SK-N-SH treated with all-trans-retinoic acid at 6 μM for 48 hours (cell line): ENCODE measurements at regions not wholly inside any gene's neighbourhood (a gene's known extent, or its start where the extent isn't known, plus 50 kb on each side); places are given as distances from the start of the nearest gene placed in this dataset.

ENCODE experiments used
- ATAC-seq: fragments of 200-7000 bp; cut with Tn5 transposase; 3 replicates; pipeline ENCODE4 v1.9.1; 2020; ENCODE audit warnings: mild to moderate bottlenecking, moderate library complexity
- ARNTL ChIP-seq: fragments of 450-650 bp; formaldehyde crosslinking; IDR thresholded peaks from 2 replicates; pipeline ENCODE4 v1.5.0; 2020; ENCODE audit warnings: low read depth, mild to moderate bottlenecking, moderate library complexity, borderline replicate concordance
- BACH2 ChIP-seq: fragments of 250-450 bp; sonication (Bioruptor Pico); IDR thresholded peaks from 2 replicates; pipeline ENCODE4 v1.9.0; 2021; ENCODE audit warnings: mild to moderate bottlenecking, borderline replicate concordance
- CREB5 ChIP-seq: fragments of 250-450 bp; sonication (Bioruptor Pico); IDR thresholded peaks from 2 replicates; pipeline ENCODE4 v1.5.1; 2020; ENCODE audit warnings: low read depth, mild to moderate bottlenecking, moderate library complexity
- CSDC2 ChIP-seq: fragments of 250-450 bp; sonication (Bioruptor Pico); IDR thresholded peaks from 2 replicates; pipeline ENCODE4 v1.5.0; 2020; ENCODE audit warnings: mild to moderate bottlenecking, moderate library complexity
- CSRNP3 ChIP-seq: fragments of 250-450 bp; sonication (Bioruptor Pico); IDR thresholded peaks from 2 replicates; pipeline ENCODE4 v1.5.1; 2021; ENCODE audit warnings: mild to moderate bottlenecking, moderate library complexity
- ESRRG ChIP-seq: fragments of 250-450 bp; sonication (Bioruptor Pico); IDR thresholded peaks from 2 replicates; pipeline ENCODE4 v1.6.1; 2021; ENCODE audit warnings: mild to moderate bottlenecking
- ISL1 ChIP-seq: fragments of 250-450 bp; sonication (Bioruptor Pico); IDR thresholded peaks from 2 replicates; pipeline ENCODE4 v2.1.2; 2022; ENCODE audit warnings: mild to moderate bottlenecking, moderate library complexity
- OSR1 ChIP-seq: fragments of 250-450 bp; sonication (Bioruptor Pico); IDR thresholded peaks from 2 replicates; pipeline ENCODE4 v1.8.0; 2022; ENCODE audit warnings: moderate library complexity, mild to moderate bottlenecking, inconsistent platforms
- PATZ1 ChIP-seq: fragments of 250-450 bp; sonication (Bioruptor Pico); IDR thresholded peaks from 2 replicates; pipeline ENCODE4 v1.8.0; 2020; ENCODE audit warnings: mild to moderate bottlenecking, moderate library complexity, borderline replicate concordance
- POU6F1 ChIP-seq: fragments of 250-450 bp; sonication (Bioruptor Pico); IDR thresholded peaks from 2 replicates; pipeline ENCODE4 v1.8.0; 2021; ENCODE audit warnings: low read depth, mild to moderate bottlenecking, moderate library complexity, borderline replicate concordance
- PPARA ChIP-seq: fragments of 250-450 bp; sonication (Bioruptor Pico); IDR thresholded peaks from 2 replicates; pipeline ENCODE4 v1.5.0; 2020; ENCODE audit warnings: mild to moderate bottlenecking, borderline replicate concordance
- RARB ChIP-seq: fragments of 250-450 bp; sonication (Bioruptor Pico); IDR thresholded peaks from 2 replicates; pipeline ENCODE4 v1.8.0; 2021; ENCODE audit warnings: mild to moderate bottlenecking, moderate library complexity
- SNAI2 ChIP-seq: fragments of 250-450 bp; sonication (Bioruptor Pico); IDR thresholded peaks from 2 replicates; pipeline ENCODE4 v1.5.0; 2020; ENCODE audit warnings: mild to moderate bottlenecking, moderate library complexity
- TCF4 ChIP-seq: fragments of 250-450 bp; sonication (Bioruptor Pico); IDR thresholded peaks from 2 replicates; pipeline ENCODE4 v1.8.0; 2021; ENCODE audit warnings: mild to moderate bottlenecking, moderate library complexity, borderline replicate concordance
- TOX ChIP-seq: fragments of 250-450 bp; sonication (Bioruptor Pico); IDR thresholded peaks from 2 replicates; pipeline ENCODE4 v1.8.0; 2021; ENCODE audit warnings: mild to moderate bottlenecking, moderate library complexity, borderline replicate concordance
- TSHZ2 ChIP-seq: fragments of 250-450 bp; sonication (Bioruptor Pico); IDR thresholded peaks from 2 replicates; pipeline ENCODE4 v1.5.0; 2020; ENCODE audit warnings: mild to moderate bottlenecking, moderate library complexity
- ZC3H10 ChIP-seq: fragments of 250-450 bp; sonication (Bioruptor Pico); IDR thresholded peaks from 2 replicates; pipeline ENCODE4 v1.5.1; 2021; ENCODE audit warnings: mild to moderate bottlenecking, moderate library complexity
- ZFP3 ChIP-seq: fragments of 250-450 bp; sonication (Bioruptor Pico); IDR thresholded peaks from 2 replicates; pipeline ENCODE4 v1.5.0; 2020; ENCODE audit warnings: mild to moderate bottlenecking, moderate library complexity
- ZFP30 ChIP-seq: fragments of 450-650 bp; formaldehyde crosslinking; IDR thresholded peaks from 2 replicates; pipeline ENCODE4 v1.5.0; 2022; ENCODE audit warnings: mild to moderate bottlenecking, moderate library complexity
- ZNF8 ChIP-seq: fragments of 450-650 bp; formaldehyde crosslinking; IDR thresholded peaks from 2 replicates; pipeline ENCODE4 v1.5.0; 2020; ENCODE audit warnings: mild to moderate bottlenecking, moderate library complexity

GRCh38 chr10:61304746-61305145, 148.4 kb downstream of the TMEM26 start:
- TF ChIP-seq ZNF8 (CRISPR knock-in tag), result no peak
- no peak for TF ChIP-seq ZC3H10 (CRISPR knock-in tag)
- TF ChIP-seq CSDC2 (CRISPR knock-in tag), result no peak
- TF ChIP-seq PPARA, result no peak
- TF ChIP-seq OSR1 (CRISPR knock-in tag), result no peak
- no peak for TF ChIP-seq TCF4 (CRISPR knock-in tag)
- TF ChIP-seq ESRRG (CRISPR knock-in tag), result no peak
- TF ChIP-seq TSHZ2, result no peak
- no peak for TF ChIP-seq ARNTL (CRISPR knock-in tag)
- TF ChIP-seq CSRNP3 (CRISPR knock-in tag), result no peak
- TF ChIP-seq ISL1, result no peak
- TF ChIP-seq ZFP30 (CRISPR knock-in tag), result no peak
- TF ChIP-seq TOX, result no peak
- no peak for TF ChIP-seq CREB5 (CRISPR knock-in tag)
- no peak for TF ChIP-seq RARB
- no peak for ATAC-seq

- ATAC-seq, result no peak
- TF ChIP-seq SNAI2 (CRISPR knock-in tag) (no peak), ZC3H10 (CRISPR knock-in tag) (no peak)
These were observed 151.1 kb downstream of the TMEM26 start for GRCh38 chr10:61302124-61302523.

- no peak for TF ChIP-seq TOX
- no peak for TF ChIP-seq OSR1 (CRISPR knock-in tag)
- no peak for TF ChIP-seq BACH2 (CRISPR knock-in tag)
- no peak for TF ChIP-seq SNAI2 (CRISPR knock-in tag)
- TF ChIP-seq TCF4 (CRISPR knock-in tag), result 0 out of 2 replicates have a peak, but pooled peaks have one; percentile 14
- TF ChIP-seq, all 23 proteins: peak for 1
- ATAC-seq, result no peak
These were observed 151.6 kb downstream of the TMEM26 start for GRCh38 chr10:61301575-61301974.

- no peak for ATAC-seq
- TF ChIP-seq CSDC2 (CRISPR knock-in tag) (no peak), OSR1 (CRISPR knock-in tag) (no peak), SNAI2 (CRISPR knock-in tag) (no peak), ZNF8 (CRISPR knock-in tag) (no peak), ISL1 (no peak)
- TF ChIP-seq, all 23 proteins: peak for 0
These were observed 153.3 kb downstream of the TMEM26 start for GRCh38 chr10:61299841-61300240.

- ATAC-seq, result no peak
- no peak for TF ChIP-seq RARB
- 0 out of 2 replicates have a peak, but pooled peaks have one; percentile 27 for TF ChIP-seq TCF4 (CRISPR knock-in tag)
- TF ChIP-seq, all 23 proteins: peak for 1
These were observed 154.0 kb downstream of the TMEM26 start for GRCh38 chr10:61299156-61299555.

- TF ChIP-seq PATZ1 (CRISPR knock-in tag) (no peak), TCF4 (CRISPR knock-in tag) (no peak), ISL1 (no peak), CSRNP3 (CRISPR knock-in tag) (no peak), OSR1 (CRISPR knock-in tag) (no peak), ARNTL (CRISPR knock-in tag) (no peak), ZC3H10 (CRISPR knock-in tag) (no peak), POU6F1 (CRISPR knock-in tag) (no peak), BACH2 (CRISPR knock-in tag) (no peak), ZFP3 (CRISPR knock-in tag) (no peak)
- no peak for ATAC-seq
These were observed 155.0 kb downstream of the TMEM26 start for GRCh38 chr10:61298194-61298593.
